A673 (cell line): ENCODE measurements at regions not wholly inside any gene's neighbourhood (a gene's known extent, or its start where the extent isn't known, plus 50 kb on each side); places are given as distances from the start of the nearest gene placed in this dataset.

Source experiments
- BruUV-seq: library from RNA; stranded (reverse); fragments of 400-500 nt; replicated peaks from 2 replicates; lab custom pipeline; 2021; lab: Mats Ljungman, UMichigan
- CTCF ChIA-PET: fragments of 300-600 bp; sonication (Branson Sonifier 250); formaldehyde crosslinking; loops from one replicate; lab custom pipeline; 2022; ENCODE audit warnings: antibody characterized with exemption; lab: Charles Lee
- POLR2A ChIA-PET: fragments of 300-600 bp; sonication (Branson Sonifier 250); formaldehyde crosslinking; loops from one replicate; lab custom pipeline; 2022; ENCODE audit warnings: antibody characterized with exemption; ENCODE audit not compliant: low non-redundant PET; lab: Charles Lee
- DNase-seq: peaks from one replicate; pipeline ENCODE4 v3.0.0-alpha.2; 2015; ENCODE audit warnings: low spot score
- H3K27ac ChIP-seq: fragments of 200-600 bp; sonication (generic); 2 replicates; pipeline ENCODE4 v1.5.1; 2016; ENCODE audit warnings: mixed run types, low read depth, mild to moderate bottlenecking, mixed read lengths, antibody characterized with exemption, low read length; ENCODE audit not compliant: poor library complexity, severe bottlenecking
- H3K27me3 ChIP-seq: fragments of 200-600 bp; sonication (generic); replicated peaks from 2 replicates; pipeline ENCODE4 v1.6.1; 2017; ENCODE audit warnings: mixed run types, low read depth, mild to moderate bottlenecking, mixed read lengths, antibody characterized with exemption, low read length; ENCODE audit not compliant: insufficient read depth, poor library complexity
- H3K36me3 ChIP-seq: fragments of 200-600 bp; sonication (generic); 2 replicates; pipeline ENCODE4 v1.6.1; 2016; ENCODE audit warnings: mixed run types, mild to moderate bottlenecking, mixed read lengths, antibody characterized with exemption, low read length; ENCODE audit not compliant: insufficient read depth, poor library complexity, severe bottlenecking
- H3K4me1 ChIP-seq: fragments of 200-600 bp; sonication (generic); 2 replicates; pipeline ENCODE4 v1.6.1; 2017; ENCODE audit warnings: mixed run types, mild to moderate bottlenecking, mixed read lengths, antibody characterized with exemption, low read length; ENCODE audit not compliant: insufficient read depth, poor library complexity, severe bottlenecking
- H3K4me3 ChIP-seq: fragments of 200-600 bp; sonication (generic); 2 replicates; pipeline ENCODE4 v1.5.1; 2016; ENCODE audit warnings: low read depth, mixed run types, mild to moderate bottlenecking, mixed read lengths, low read length; ENCODE audit not compliant: poor library complexity, severe bottlenecking
- H3K9me3 ChIP-seq: fragments of 200-600 bp; sonication (generic); 2 replicates; pipeline ENCODE4 v1.6.1; 2016; ENCODE audit warnings: mixed run types, low read depth, mild to moderate bottlenecking, mixed read lengths, antibody characterized with exemption, low read length; ENCODE audit not compliant: poor library complexity, severe bottlenecking
- EZH2 ChIP-seq: fragments of 200-600 bp; sonication (generic); IDR thresholded peaks from 2 replicates; pipeline ENCODE4 v1.6.1; 2017; ENCODE audit warnings: borderline replicate concordance, low read depth, mild to moderate bottlenecking, mixed read lengths, antibody characterized with exemption, low read length; ENCODE audit not compliant: poor library complexity, severe bottlenecking
- intact Hi-C: fragments of 100-400 bp; cut with micrococcal nuclease; formaldehyde crosslinking; loops from one replicate; pipeline ENCODE4 v1.10.0; 2022; ENCODE audit not compliant: unreplicated experiment
- TF ChIP-seq, protein P1 (sequence below): fragments of 300-800, 200-600 bp; sonication (generic); conservative IDR thresholded peaks from 2 replicates; pipeline ENCODE4 v1.5.1; 2017; ENCODE audit warnings: low read depth, mild to moderate bottlenecking, antibody characterized with exemption, low read length, moderate library complexity, mixed read lengths

DNA sequence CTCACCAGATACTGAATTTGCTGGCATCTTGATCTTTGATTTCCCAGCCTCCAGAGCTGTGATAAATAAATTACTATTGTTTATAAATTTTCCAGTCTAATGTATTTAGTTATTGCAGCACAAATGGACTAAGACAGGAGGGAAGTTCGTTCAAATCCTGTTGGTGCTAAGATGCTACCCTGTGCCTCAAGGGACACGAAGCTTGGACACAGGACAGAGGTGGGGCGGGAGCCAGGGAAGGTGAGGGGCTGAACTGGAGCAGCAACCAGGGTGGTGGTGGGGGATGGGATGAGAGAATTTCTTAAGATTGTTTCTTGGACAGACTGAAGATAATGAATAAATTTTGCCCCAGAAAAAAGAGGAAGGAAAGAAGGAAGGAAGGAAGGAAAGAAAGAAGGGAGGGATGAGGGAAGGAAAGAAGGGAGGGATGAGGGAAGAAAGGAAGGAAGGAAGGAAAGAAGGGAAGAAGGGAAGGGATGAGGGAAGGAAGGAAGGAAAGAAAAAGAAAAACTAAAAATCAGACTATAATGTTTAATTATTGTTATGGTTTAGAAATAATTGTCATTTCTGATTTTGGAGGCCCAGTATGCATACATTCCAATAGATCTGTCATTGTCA, 127.2 kb downstream of the CDC5L start:
- Histone ChIP-seq H3K27ac (no peak overlapping the region), H3K4me3 (no peak overlapping the region), H3K4me1 (peaks cover 12% of the 10 kb centered on the region), H3K36me3 (no peaks in the 10 kb centered on the region), H3K27me3 (no peaks in the 10 kb centered on the region), H3K9me3 (peaks cover 4% of the 10 kb centered on the region)
- ChIA-PET CTCF (interaction anchor here (0.5 kb wide), 1 partner anchor 244 kb away, joined by 3 read pairs; no protein-coding TSS in a partner anchor), POLR2A (no interaction called here)
- intact Hi-C loops = no loop called here
- TF ChIP-seq EZH2 = no peak
- TF ChIP-seq, protein P1, sequence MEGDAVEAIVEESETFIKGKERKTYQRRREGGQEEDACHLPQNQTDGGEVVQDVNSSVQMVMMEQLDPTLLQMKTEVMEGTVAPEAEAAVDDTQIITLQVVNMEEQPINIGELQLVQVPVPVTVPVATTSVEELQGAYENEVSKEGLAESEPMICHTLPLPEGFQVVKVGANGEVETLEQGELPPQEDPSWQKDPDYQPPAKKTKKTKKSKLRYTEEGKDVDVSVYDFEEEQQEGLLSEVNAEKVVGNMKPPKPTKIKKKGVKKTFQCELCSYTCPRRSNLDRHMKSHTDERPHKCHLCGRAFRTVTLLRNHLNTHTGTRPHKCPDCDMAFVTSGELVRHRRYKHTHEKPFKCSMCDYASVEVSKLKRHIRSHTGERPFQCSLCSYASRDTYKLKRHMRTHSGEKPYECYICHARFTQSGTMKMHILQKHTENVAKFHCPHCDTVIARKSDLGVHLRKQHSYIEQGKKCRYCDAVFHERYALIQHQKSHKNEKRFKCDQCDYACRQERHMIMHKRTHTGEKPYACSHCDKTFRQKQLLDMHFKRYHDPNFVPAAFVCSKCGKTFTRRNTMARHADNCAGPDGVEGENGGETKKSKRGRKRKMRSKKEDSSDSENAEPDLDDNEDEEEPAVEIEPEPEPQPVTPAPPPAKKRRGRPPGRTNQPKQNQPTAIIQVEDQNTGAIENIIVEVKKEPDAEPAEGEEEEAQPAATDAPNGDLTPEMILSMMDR = no peak
- no peak for DNase-seq
- no TSS peak for BruUV-seq

DNA sequence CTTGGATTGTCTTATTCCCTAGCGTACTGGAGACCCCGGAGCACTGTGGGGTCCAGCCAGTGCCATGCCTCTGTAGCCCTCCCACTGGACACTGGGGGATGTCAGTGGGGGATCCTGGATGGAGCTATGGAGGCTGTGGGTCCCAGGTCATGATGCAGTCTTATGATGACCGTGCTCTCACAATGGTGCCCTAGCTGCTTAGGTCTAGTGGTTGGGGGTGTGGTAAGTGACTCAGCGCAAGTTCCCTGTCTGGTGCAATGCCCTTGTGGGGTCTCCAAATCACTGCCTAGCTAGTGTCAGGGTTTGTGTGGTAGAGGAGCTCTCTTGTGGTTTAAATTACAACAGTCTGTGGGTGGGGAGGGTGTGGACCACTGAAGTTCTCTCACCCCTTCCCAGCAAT, 135.4 kb downstream of the CDC5L start:
- Histone ChIP-seq H3K27ac (no peak overlapping the region), H3K36me3 (no peaks in the 10 kb centered on the region), H3K4me1 (no peaks in the 10 kb centered on the region), H3K9me3 (peaks cover 9% of the 10 kb centered on the region), H3K4me3 (no peak overlapping the region), H3K27me3 (no peaks in the 10 kb centered on the region)
- TF ChIP-seq, protein P1 = no peak
- TF ChIP-seq EZH2 = no peak
- intact Hi-C loops = no loop called here
- ChIA-PET CTCF (interaction anchor here (0.6 kb wide), 1 partner anchor 778 kb away, joined by 3 read pairs; no protein-coding TSS in a partner anchor), POLR2A (no interaction called here)
- no peak for DNase-seq
- BruUV-seq = no TSS peak

DNA sequence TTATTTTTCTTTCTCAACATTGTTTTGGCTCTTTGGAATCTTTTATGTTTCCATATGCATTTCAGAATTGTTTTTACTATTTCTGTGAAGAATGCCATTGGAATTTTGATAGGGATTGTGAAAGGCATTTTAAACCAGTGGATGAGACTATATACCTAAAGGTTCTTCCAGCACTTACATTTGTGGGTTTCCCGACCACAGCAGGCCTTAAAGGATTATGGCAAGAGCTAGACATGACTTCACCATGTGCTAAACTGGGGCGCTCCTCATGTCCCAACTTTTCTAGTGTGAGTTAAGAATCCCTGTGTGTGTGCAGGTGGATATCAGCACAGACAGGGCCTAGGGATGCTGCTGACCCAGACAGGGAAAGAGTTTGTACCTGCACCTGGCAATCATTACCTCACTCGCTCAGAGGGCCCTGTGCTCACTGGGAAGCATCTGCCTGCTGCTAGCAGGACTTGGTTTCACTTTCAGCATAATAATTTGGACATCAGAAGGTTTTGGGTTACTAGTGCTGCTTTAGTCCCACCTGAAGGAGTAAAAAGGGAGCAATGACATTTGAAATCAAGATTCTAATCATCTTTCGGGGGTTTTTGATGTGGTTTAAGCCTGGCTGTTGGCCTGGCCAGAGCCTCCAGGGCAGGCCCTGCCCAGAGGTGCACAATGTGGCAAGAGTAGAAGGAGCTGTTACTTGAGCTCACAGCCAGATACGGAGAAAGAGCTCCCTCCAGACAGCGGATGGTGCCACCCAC, 137.1 kb downstream of the CDC5L start:
- H3K4me3 ChIP-seq = no peak overlapping the region
- intact Hi-C loops = no loop called here
- H3K36me3 ChIP-seq = no peaks in the 10 kb centered on the region
- no peaks in the 10 kb centered on the region for H3K27me3 ChIP-seq
- no peak for TF ChIP-seq EZH2
- TF ChIP-seq, protein P1 = no peak
- DNase-seq = no peak
- POLR2A ChIA-PET = no interaction called here
- H3K9me3 ChIP-seq = peaks cover 7% of the 10 kb centered on the region
- CTCF ChIA-PET = no interaction called here
- BruUV-seq = no TSS peak
- peaks cover 7% of the 10 kb centered on the region for H3K4me1 ChIP-seq
- no peak overlapping the region for H3K27ac ChIP-seq
